ENCODE measurements at regions not wholly inside any gene's neighbourhood (a gene's known extent, or its start where the extent isn't known, plus 50 kb on each side); places are given as distances from the start of the nearest gene placed in this dataset.

GRCh38 chr5:89690331-89690730 lies 719.2 kb downstream of the CETN3 start:
- TF ChIP-seq CTCF (IDR thresholded peaks at IDR 0.05; ENCODE audit: extremely low read depth in 1 of 2, insufficient read depth in 1 of 2, low read depth in 1 of 2, low read length in 2 of 2) (no peak), MYC (IDR thresholded peaks at IDR 0.05; ENCODE audit: low read depth, low read length) (no peak), POLR2A (IDR thresholded peaks at IDR 0.05; ENCODE audit: low read depth, low read length) (no peak)

Data from endothelial cell of umbilical vein (primary cell).